NCI-H2029 (cell line): ENCODE measurements at regions not wholly inside any gene's neighbourhood (a gene's known extent, or its start where the extent isn't known, plus 50 kb on each side); places are given as distances from the start of the nearest gene placed in this dataset.

ENCODE experiments used
- DNase-seq: peaks from one replicate; lab custom pipeline; 2025; lab: John Stamatoyannopoulos, UW

DNA sequence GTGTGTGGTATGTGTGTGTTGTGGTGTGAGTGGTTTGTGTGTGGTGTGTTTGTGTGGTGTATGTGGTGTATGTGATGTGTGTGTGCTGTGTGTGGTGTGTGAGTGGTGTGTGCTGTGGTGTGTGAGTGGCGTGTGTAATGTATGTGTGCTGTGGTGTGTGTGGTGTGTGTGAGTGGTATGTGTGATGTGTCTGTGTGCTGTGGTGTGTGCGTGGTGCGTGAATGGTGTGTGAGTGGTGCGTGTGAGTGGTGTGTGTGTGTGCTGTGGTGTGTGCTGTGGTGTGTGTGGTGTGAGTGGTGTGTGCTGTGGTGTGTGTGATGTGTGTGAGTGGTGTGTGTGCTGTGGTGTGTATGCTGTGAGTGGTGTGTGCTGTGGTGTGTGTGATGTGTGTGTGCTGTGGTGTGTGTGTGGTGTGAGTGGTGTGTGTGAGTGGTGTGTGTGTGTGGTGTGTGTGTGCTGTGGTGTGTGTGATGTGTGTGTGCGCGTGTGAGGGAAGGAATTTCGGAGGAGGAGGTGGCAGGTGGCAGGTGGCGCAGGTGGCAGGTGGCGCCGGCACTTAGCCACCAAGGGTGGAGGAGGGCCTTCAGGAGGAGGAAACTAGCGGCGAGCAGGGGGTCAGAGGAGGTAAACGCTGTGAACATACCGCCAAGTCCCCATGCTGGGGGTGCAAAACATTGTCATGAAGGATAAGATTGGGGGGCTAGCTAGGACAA lies 191.8 kb downstream of the MELK start:
- DNase-seq, result peak; percentile 80

DNA sequence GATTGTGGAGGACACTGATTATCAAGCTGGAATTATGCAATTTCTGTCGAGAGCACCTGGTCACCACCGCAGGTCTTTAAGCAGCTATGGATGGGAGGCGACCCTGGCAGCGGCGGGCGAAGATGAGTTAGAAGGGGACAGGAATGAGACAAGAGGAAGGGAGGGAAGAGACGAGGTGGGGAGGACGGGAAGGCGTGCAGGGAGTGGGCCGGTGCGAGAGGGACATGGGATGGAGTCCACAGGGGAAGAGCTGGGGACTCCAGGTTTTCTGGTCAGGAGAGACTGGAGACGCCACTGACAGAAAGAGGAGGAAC lies 192.3 kb downstream of the MELK start:
- peak; percentile 68 for DNase-seq

DNA sequence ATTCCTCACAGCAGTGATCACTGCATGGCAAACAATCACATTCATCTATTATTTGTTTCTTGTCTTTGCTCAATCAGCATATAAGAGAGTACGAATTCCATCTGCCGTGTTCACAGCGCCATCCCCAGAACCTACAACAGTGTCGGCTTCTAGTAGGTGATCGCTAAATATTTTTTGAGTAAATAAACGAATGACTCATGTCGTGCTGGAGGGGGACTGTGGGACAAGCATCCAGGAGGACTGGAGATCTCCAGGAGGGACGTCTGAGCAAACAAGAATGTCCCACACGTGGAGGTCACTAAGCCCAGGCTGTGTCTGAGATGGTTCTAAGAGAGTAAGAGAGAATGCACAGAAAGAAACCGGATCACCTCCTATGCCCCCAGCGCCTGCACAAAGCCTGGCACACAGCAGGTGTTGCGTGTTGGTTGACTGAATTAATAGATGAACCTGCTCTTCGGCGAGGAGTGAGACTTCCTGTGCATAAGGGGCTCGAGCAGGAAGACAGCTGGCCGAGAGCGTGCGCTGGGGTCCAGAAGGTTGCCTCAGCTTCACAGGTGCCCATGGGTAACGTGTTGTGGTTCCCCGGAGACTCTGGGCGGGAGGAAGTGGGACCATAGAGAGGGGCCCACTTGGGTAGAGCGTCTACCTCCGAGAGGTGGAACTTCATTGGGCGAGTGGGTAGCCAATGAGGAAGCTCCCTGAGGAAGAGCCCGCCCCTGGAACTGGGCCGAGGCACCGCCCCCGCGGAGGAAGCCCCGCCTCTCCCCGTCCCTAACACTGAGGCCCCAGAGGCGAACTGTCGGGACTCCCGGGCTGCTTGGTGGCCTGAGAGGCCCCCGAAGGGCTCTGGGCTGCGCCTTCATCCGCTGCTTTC lies 193.0 kb downstream of the MELK start:
- peak; percentile 98 for DNase-seq

DNA sequence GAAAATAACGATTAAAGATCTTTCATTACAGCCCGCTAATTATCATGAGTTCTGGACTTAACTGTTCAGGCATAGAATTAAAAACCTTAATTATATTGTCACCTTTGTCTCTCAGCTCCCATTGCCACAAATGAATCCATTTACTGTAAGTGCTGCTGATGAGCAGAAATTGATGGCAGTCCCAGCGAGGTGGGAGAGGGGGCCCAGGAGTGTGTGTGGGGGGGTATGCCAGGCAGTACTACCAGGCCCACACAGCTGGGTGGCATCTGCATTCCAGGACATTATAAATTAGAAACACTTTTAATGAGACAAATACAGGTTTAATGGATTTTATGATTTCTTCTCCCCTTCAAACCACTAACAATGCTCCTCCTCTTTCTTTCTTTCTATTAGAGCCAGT lies 196.0 kb downstream of the MELK start:
- no peak for DNase-seq

DNA sequence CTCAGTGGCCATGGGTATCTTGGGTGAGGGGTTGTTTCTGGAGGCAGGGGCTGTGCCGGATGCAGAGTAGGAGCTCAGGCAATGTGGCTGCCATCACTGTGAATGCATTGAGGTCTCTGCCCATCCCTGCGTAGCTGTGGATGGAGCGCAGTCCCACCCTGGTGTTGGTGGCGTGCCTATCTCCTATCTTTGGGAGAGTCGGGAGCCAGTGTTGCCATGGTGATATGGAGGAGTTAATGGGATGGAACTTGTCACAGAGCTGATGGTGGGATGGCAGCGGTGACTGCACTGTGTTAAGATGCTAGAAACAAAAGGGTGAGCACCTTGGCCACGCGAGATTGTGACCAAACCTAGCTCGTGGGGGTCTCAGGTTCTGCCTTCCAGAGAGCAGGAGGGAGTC lies 197.3 kb downstream of the MELK start:
- DNase-seq, result no peak

DNA sequence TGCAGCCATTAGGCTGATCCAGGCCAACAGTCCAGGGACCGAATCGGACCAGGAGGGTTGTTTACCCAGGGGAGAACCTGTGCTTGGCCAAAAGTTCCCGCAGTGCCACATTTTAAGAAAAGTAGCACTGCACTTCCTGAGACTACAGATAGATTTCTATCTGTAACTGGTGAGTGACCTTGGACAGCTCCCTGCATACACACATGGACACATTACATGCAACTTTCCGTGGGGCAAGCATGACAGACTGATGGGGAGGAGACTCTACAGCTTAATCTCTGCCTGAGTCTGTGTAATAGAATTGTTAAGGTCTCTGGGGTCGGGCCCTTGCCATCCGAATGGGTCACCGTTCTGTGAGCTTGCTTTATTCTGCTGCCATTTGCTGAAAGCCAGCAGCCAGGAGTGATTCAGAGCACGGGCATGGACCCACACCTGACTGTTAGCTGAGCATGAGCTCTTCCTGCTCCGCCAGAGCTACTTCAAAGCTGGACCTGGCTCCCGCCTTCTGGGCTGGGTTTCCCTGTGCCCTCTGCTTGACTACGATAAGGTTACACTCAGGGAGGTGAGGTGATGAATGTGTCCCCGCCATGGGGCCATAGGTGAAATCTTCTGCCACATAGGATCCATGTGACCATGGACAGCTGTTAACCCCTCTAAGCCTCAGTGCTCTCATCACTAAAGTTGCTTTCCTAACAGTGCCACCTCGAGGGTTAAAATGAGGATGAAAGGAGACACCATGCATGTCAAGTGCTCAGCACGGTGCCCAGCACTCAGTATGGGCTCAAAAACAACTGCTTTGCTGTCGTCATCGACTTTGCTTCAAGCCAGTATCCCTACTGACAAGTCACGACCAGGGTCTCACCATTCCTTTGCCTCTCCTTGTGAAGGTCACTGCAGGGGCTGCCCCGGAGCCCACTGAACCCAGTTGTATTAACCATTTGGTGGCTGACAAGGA lies 200.0 kb downstream of the MELK start:
- DNase-seq, result peak; percentile 92

DNA sequence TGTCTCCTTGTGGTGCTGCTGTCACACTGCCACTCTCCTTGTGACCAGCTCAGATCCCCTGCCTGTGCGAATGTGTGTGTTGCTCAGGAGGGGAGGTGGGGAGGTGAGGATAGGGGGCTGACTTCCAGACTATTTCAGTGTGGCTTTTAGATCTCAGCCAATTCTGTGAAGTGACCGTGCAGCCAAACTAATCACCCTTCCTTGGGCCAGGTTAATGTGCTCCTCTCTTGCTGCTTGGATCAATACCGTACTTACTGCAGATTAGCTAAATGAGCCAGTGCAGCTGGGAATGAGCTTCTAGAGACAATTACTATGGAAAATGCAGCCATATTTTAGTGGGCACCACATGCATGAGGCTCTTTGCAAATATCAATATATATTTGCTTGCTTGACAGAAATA lies 206.0 kb downstream of the MELK start:
- DNase-seq, result no peak

DNA sequence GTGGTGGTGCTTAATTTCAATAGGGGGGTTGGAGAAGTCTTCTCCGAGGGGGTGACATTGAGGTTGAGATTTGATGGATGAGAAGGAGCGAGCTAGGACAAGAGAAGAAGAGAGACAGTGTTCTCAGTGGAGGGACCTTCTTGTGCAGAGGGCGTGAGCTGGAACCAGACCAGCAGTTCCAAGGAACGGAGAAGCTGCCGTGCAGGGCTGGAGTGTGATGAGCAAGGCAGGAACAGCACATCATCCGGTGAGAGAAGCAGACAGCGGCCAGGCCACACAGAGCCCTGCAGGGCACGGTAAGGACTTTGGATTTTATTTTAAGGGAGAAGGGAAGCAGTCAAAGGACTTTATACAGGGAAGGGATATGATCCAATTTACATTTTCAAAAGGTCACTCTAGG lies 206.9 kb downstream of the MELK start:
- no peak for DNase-seq

DNA sequence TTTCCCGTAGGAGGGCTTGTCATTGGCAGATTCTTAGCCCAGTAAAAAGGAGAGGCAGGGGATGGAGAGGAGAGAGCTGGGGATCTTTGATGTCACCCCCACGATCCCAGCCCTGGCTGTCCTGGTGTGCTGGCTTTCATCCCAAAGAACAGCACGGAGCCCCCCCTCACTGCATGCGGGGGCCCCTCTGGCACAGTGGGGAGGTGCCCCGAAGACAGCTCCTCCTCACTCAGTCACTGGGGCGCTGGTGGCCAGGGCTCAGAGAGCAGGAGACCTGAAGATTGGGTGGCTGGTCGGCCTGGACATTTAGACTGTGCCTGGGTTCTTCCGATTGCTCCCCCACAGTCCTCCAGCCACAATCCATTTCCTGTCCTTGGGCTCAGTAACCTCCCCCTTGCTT lies 207.5 kb downstream of the MELK start:
- no peak for DNase-seq

DNA sequence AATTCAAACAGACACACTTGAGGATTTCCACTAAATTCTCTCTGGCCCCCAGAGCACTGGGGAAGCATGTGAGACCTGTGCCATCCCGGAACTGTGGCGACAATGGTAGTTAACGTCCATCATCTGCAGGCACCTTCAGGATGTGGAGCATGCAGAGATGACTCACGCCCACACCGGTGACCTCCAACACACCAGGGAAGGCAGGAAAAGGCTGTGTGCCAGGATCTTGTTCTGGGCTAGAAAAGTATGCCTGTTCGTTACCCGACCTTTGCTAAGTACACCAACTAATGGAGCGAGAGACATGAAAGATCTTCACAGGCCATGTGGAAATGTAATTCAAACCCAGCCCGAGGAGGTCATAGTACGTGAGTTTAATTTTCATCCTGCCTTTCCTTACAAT lies 208.8 kb downstream of the MELK start:
- no peak for DNase-seq
